GM23338 (cell line): ENCODE measurements at regions not wholly inside any gene's neighbourhood (a gene's known extent, or its start where the extent isn't known, plus 50 kb on each side); places are given as distances from the start of the nearest gene placed in this dataset.

Experiments
- ATAC-seq: fragments of 200-7000 bp; cut with Tn5 transposase; 3 replicates; pipeline ENCODE4 v1.9.1; 2020
- DNase-seq: peaks from one replicate; pipeline ENCODE4 v3.0.0-alpha.2; 2015; ENCODE audit warnings: low spot score
- H2AFZ ChIP-seq: fragments of 200-600 bp; sonication (generic); 2 replicates; pipeline ENCODE4 v1.8.0; 2016; ENCODE audit warnings: antibody characterized with exemption, mild to moderate bottlenecking, moderate library complexity
- H3F3A ChIP-seq: fragments of 200-600 bp; sonication (generic); replicated peaks from 2 replicates; pipeline ENCODE4 v1.8.0; 2017; ENCODE audit warnings: antibody characterized with exemption, mixed run types, low read depth
- H3K27ac ChIP-seq: fragments of 200-600 bp; sonication (generic); 2 replicates; pipeline ENCODE4 v1.6.1; 2016; ENCODE audit warnings: low read depth
- H3K27me3 ChIP-seq: fragments of 200-600 bp; sonication (generic); 2 replicates; pipeline ENCODE4 v1.8.0; 2016; ENCODE audit warnings: mild to moderate bottlenecking, mixed run types, moderate library complexity; ENCODE audit not compliant: insufficient read depth
- H3K36me3 ChIP-seq: fragments of 200-600 bp; sonication (generic); 2 replicates; pipeline ENCODE4 v1.8.0; 2016; ENCODE audit warnings: mild to moderate bottlenecking; ENCODE audit not compliant: insufficient read depth
- H3K4me1 ChIP-seq: fragments of 200-600 bp; sonication (generic); 2 replicates; pipeline ENCODE4 v1.8.0; 2016; ENCODE audit warnings: mild to moderate bottlenecking, moderate library complexity; ENCODE audit not compliant: insufficient read depth
- H3K4me2 ChIP-seq: fragments of 200-600 bp; sonication (generic); 2 replicates; pipeline ENCODE4 v1.7.1; 2017; ENCODE audit warnings: mixed run types
- H3K4me3 ChIP-seq: fragments of 200-600 bp; sonication (generic); 2 replicates; pipeline ENCODE4 v1.6.1; 2016; ENCODE audit warnings: mixed run types
- H3K79me2 ChIP-seq: fragments of 200-600 bp; sonication (generic); replicated peaks from 2 replicates; pipeline ENCODE4 v1.8.0; 2017; ENCODE audit warnings: mild to moderate bottlenecking; ENCODE audit not compliant: insufficient read depth
- H3K9me2 ChIP-seq: fragments of 200-600 bp; sonication (generic); 2 replicates; pipeline ENCODE4 v1.8.0; 2017; ENCODE audit not compliant: insufficient read depth
- H4K20me1 ChIP-seq: fragments of 200-600 bp; sonication (generic); replicated peaks from 2 replicates; pipeline ENCODE4 v1.8.0; 2017; ENCODE audit warnings: mild to moderate bottlenecking; ENCODE audit not compliant: insufficient read depth
- H3K27ac Mint-ChIP-seq: 2 replicates; pipeline ENCODE4 v1.8.0; 2020; ENCODE audit warnings: inconsistent platforms, mild to moderate bottlenecking, moderate library complexity, mixed read lengths
- H3K27me3 Mint-ChIP-seq: 3 replicates; pipeline ENCODE4 v1.8.0; 2022; ENCODE audit warnings: low read depth, mild to moderate bottlenecking, moderate library complexity, mixed read lengths, inconsistent platforms; ENCODE audit not compliant: insufficient read depth, poor library complexity
- H3K36me3 Mint-ChIP-seq: 3 replicates; pipeline ENCODE4 v1.8.0; 2021; ENCODE audit warnings: low read depth, mild to moderate bottlenecking, inconsistent platforms, moderate library complexity, mixed read lengths
- H3K4me1 Mint-ChIP-seq: 3 replicates; pipeline ENCODE4 v1.8.0; 2020; ENCODE audit warnings: mild to moderate bottlenecking, inconsistent platforms, mixed read lengths
- H3K4me3 Mint-ChIP-seq: 3 replicates; pipeline ENCODE4 v1.8.0; 2021; ENCODE audit warnings: moderate library complexity, mild to moderate bottlenecking, inconsistent platforms, mixed read lengths
- H3K9me3 Mint-ChIP-seq: 3 replicates; pipeline ENCODE4 v1.8.0; 2020; ENCODE audit warnings: moderate library complexity, mild to moderate bottlenecking, inconsistent platforms, mixed read lengths
- CREB1 ChIP-seq: fragments of 250-450 bp; sonication (Bioruptor Pico); IDR thresholded peaks from 2 replicates; pipeline ENCODE4 v1.5.0; 2020; ENCODE audit warnings: low read depth, mild to moderate bottlenecking, moderate library complexity
- EZH2 ChIP-seq: fragments of 200-600 bp; sonication (generic); IDR thresholded peaks from one replicate; pipeline ENCODE4 v1.8.0; 2017; ENCODE audit warnings: antibody characterized with exemption, mild to moderate bottlenecking, low read depth; ENCODE audit not compliant: unreplicated experiment
- EZH2phosphoT487 ChIP-seq: fragments of 200-600 bp; sonication (generic); IDR thresholded peaks from one replicate; pipeline ENCODE4 v1.8.1; 2018; ENCODE audit warnings: antibody characterized with exemption; ENCODE audit not compliant: unreplicated experiment
- JUNB ChIP-seq: IDR thresholded peaks from one replicate; pipeline ENCODE4 v1.6.1; 2016; ENCODE audit warnings: antibody characterized with exemption; ENCODE audit not compliant: unreplicated experiment
- NANOG ChIP-seq: IDR thresholded peaks from 2 replicates; pipeline ENCODE4 v1.6.1; 2016; ENCODE audit warnings: antibody characterized with exemption, borderline replicate concordance
- POLR2AphosphoS5 ChIP-seq: IDR thresholded peaks from 2 replicates; pipeline ENCODE4 v1.6.1; 2016; ENCODE audit warnings: antibody characterized with exemption, low read depth
- STAT1 ChIP-seq: IDR thresholded peaks from one replicate; pipeline ENCODE4 v1.6.1; 2016; ENCODE audit warnings: antibody characterized with exemption; ENCODE audit not compliant: unreplicated experiment
- ZNF114 ChIP-seq: fragments of 250-450 bp; sonication (Bioruptor Pico); IDR thresholded peaks from 2 replicates; pipeline ENCODE4 v1.5.0; 2020; ENCODE audit warnings: mild to moderate bottlenecking, moderate library complexity
- ZNF331 ChIP-seq: fragments of 250-450 bp; sonication (Bioruptor Pico); IDR thresholded peaks from 2 replicates; pipeline ENCODE4 v1.5.0; 2020; ENCODE audit warnings: low read depth, mild to moderate bottlenecking, moderate library complexity
- ZNF462 ChIP-seq: fragments of 250-450 bp; sonication (Bioruptor Pico); IDR thresholded peaks from 2 replicates; pipeline ENCODE4 v1.5.0; 2020; ENCODE audit warnings: mild to moderate bottlenecking, moderate library complexity
- TF ChIP-seq, protein P1 (sequence below): IDR thresholded peaks from one replicate; pipeline ENCODE4 v1.6.1; 2018; ENCODE audit warnings: antibody characterized with exemption; ENCODE audit not compliant: unreplicated experiment
- TF ChIP-seq, protein P2 (sequence below): IDR thresholded peaks from 2 replicates; pipeline ENCODE4 v1.6.1; 2016; ENCODE audit warnings: antibody characterized with exemption
- TF ChIP-seq, protein P3 (sequence below), 2 experiments: fragments of 200-600 bp in 1 of 2; sonication (generic) in 1 of 2; conservative IDR thresholded peaks; 2 replicates each; pipeline versions ENCODE4 v1.5.1 to v1.6.1; 2016 to 2017; ENCODE audit warnings: antibody characterized with exemption in 2 of 2, low read depth in 2 of 2, mild to moderate bottlenecking in 2 of 2, moderate library complexity in 1 of 2

DNA sequence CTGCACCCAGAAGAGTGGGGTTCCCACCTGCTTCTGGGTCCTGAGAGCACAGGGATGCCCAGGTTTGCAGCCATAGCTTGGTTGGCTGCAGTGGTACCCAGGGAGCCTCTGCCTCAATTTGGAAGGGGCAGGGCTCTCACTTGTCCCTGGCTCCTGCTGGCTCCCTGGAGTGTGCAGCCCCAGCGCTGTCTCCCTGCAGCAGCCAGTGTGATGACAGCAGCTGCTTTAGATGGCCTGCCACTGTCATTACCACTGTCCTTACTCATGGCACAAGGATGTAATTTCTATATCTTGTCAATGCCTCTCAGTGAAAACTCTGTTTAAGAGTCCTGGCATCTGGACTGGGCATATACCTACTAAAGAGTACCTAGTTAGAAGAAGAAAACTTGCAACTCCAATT, 250.9 kb downstream of the KIF20B start:
- TF ChIP-seq EZH2phosphoT487 (no peak), EZH2 (no peak), NANOG (no peak), STAT1 (no peak), ZNF114 (no peak), ZNF462 (no peak), CREB1 (CRISPR knock-in tag) (no peak), POLR2AphosphoS5 (no peak), JUNB (no peak), ZNF331 (no peak)
- TF ChIP-seq, protein P1, sequence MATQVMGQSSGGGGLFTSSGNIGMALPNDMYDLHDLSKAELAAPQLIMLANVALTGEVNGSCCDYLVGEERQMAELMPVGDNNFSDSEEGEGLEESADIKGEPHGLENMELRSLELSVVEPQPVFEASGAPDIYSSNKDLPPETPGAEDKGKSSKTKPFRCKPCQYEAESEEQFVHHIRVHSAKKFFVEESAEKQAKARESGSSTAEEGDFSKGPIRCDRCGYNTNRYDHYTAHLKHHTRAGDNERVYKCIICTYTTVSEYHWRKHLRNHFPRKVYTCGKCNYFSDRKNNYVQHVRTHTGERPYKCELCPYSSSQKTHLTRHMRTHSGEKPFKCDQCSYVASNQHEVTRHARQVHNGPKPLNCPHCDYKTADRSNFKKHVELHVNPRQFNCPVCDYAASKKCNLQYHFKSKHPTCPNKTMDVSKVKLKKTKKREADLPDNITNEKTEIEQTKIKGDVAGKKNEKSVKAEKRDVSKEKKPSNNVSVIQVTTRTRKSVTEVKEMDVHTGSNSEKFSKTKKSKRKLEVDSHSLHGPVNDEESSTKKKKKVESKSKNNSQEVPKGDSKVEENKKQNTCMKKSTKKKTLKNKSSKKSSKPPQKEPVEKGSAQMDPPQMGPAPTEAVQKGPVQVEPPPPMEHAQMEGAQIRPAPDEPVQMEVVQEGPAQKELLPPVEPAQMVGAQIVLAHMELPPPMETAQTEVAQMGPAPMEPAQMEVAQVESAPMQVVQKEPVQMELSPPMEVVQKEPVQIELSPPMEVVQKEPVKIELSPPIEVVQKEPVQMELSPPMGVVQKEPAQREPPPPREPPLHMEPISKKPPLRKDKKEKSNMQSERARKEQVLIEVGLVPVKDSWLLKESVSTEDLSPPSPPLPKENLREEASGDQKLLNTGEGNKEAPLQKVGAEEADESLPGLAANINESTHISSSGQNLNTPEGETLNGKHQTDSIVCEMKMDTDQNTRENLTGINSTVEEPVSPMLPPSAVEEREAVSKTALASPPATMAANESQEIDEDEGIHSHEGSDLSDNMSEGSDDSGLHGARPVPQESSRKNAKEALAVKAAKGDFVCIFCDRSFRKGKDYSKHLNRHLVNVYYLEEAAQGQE = no peak
- TF ChIP-seq, protein P2, sequence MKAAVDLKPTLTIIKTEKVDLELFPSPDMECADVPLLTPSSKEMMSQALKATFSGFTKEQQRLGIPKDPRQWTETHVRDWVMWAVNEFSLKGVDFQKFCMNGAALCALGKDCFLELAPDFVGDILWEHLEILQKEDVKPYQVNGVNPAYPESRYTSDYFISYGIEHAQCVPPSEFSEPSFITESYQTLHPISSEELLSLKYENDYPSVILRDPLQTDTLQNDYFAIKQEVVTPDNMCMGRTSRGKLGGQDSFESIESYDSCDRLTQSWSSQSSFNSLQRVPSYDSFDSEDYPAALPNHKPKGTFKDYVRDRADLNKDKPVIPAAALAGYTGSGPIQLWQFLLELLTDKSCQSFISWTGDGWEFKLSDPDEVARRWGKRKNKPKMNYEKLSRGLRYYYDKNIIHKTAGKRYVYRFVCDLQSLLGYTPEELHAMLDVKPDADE = no peak
- TF ChIP-seq, protein P3, sequence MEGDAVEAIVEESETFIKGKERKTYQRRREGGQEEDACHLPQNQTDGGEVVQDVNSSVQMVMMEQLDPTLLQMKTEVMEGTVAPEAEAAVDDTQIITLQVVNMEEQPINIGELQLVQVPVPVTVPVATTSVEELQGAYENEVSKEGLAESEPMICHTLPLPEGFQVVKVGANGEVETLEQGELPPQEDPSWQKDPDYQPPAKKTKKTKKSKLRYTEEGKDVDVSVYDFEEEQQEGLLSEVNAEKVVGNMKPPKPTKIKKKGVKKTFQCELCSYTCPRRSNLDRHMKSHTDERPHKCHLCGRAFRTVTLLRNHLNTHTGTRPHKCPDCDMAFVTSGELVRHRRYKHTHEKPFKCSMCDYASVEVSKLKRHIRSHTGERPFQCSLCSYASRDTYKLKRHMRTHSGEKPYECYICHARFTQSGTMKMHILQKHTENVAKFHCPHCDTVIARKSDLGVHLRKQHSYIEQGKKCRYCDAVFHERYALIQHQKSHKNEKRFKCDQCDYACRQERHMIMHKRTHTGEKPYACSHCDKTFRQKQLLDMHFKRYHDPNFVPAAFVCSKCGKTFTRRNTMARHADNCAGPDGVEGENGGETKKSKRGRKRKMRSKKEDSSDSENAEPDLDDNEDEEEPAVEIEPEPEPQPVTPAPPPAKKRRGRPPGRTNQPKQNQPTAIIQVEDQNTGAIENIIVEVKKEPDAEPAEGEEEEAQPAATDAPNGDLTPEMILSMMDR (conservative IDR thresholded peaks at IDR 0.05; ENCODE audit: low read depth in 2 of 2) = no peak
- Mint-ChIP-seq H3K9me3 (peaks cover 3% of the 10 kb centered on the region; the same call in 2 of the 3 replicates), H3K27me3 (no peaks in the 10 kb centered on the region), H3K27ac (no peak overlapping the region), H3K4me1 (no peaks in the 10 kb centered on the region), H3K4me3 (no peak overlapping the region), H3K36me3 (no peaks in the 10 kb centered on the region)
- Histone ChIP-seq H3K4me2 (no peak overlapping the region), H3K36me3 (no peaks in the 10 kb centered on the region), H3K27me3 (no peaks in the 10 kb centered on the region), H3K4me1 (no peaks in the 10 kb centered on the region), H3K9me2 (no peaks in the 10 kb centered on the region; the same call in 1 of the 2 replicates), H3K79me2 (no peaks in the 10 kb centered on the region), H3F3A (no peaks in the 10 kb centered on the region), H3K27ac (no peak overlapping the region), H2AFZ (no peak overlapping the region), H3K4me3 (no peak overlapping the region), H4K20me1 (no peaks in the 10 kb centered on the region)
- DNase-seq (no peak), ATAC-seq (no peak)
